ENCODE measurements at regions not wholly inside any gene's neighbourhood (a gene's known extent, or its start where the extent isn't known, plus 50 kb on each side); places are given as distances from the start of the nearest gene placed in this dataset.

DNA sequence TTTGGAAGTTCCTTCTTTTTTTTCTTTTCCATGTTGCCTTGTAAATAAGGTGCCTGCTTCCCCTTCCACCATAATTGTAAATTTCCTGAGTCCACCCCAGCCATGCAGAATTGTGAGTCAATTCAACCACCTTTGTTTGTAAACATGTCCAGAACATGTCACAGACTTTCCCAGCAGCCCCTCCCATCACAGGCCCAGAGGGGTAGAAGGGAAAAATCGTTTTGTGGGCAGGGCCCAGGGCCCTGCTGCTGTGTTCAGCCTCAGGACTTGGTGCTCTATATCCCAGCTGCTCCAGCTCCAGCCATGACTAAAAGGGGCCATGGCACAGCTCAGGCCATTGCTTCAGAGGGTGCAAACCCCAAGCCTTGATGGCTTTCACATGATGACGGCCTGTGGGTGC is 384.6 kb upstream of the NCAM2 start:
- DNase-seq (no peak), ATAC-seq (no peak)
- Mint-ChIP-seq H3K36me3 (ENCODE audit: insufficient read depth) (no peaks in the 10 kb centered on the region), H3K4me1 (ENCODE audit: low read depth) (no peaks in the 10 kb centered on the region), H3K9me3 (peaks cover 16% of the 10 kb centered on the region), H3K27me3 (ENCODE audit: low read depth) (no peaks in the 10 kb centered on the region), H3K4me3 (no peak overlapping the region)

DNA sequence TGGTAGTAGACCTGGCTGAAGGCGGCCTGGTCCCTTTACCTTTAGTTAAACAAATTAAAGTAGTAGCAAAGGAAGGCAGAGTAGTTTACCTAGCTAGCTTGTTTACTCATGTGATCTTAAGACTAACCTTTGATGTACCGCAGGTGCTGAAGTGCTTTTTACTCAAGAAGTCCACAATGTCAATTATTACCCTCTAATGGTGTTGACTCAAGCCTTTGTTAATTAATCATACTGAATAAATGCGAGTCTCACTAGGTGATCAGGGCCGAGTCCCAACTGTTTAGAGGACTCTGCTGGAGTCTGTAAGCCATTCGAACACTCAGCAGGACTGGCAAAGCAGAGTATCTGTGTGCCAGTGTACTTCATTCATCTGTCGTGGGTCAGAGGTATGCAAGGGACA is 381.1 kb upstream of the NCAM2 start:
- ATAC-seq = no peak
- no peak for DNase-seq
- Mint-ChIP-seq H3K27me3 (ENCODE audit: low read depth) (no peaks in the 10 kb centered on the region), H3K4me1 (ENCODE audit: low read depth) (no peaks in the 10 kb centered on the region), H3K36me3 (ENCODE audit: insufficient read depth) (no peaks in the 10 kb centered on the region), H3K4me3 (no peak overlapping the region), H3K9me3 (peaks cover 4% of the 10 kb centered on the region)

DNA sequence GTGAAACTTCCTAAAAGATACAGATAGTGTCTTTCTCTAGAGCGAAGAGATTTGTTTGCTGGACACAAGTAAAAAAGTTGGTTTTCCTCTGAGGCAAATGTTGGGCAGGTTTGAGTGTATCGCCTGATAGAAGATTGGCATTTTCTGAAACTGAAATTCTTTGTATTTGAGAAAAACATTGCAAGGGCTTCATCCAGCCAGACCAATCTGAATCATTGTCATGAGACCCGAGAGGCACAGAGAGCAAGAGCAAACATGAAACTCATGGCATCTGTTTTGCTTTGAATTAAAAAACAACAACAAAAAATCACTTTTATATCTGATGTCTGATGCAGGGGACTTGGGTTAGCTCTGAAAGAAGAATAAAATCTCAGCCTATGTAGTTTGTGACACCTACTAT is 379.3 kb upstream of the NCAM2 start:
- ATAC-seq (no peak), DNase-seq (no peak)
- H3K9me3 Mint-ChIP-seq = peaks cover 7% of the 10 kb centered on the region
- no peak overlapping the region for H3K4me3 Mint-ChIP-seq
- no peaks in the 10 kb centered on the region for H3K4me1 Mint-ChIP-seq (ENCODE audit: low read depth)
- H3K36me3 Mint-ChIP-seq (ENCODE audit: insufficient read depth) = no peaks in the 10 kb centered on the region
- no peaks in the 10 kb centered on the region for H3K27me3 Mint-ChIP-seq (ENCODE audit: low read depth)

DNA sequence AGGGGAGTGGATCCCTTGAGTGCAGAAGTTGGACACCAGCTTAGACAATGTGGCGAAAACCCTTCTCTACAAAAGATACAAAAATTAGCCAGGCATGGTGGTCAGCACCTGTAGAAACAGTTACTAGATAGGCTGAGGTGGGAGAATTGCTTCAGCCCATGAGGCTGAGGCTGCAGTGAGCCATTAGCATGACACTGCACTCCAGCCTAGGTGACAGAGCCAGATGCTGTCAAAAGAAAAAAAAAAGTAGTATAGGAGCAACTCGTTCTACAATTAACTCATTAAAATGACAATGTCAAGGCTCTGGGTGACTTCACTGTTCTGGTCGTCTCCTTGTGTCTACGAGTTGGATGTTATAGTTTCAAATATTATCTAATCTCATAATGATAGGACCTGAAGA is 370.6 kb upstream of the NCAM2 start:
- peaks cover 11% of the 10 kb centered on the region for H3K9me3 Mint-ChIP-seq
- DNase-seq (no peak), ATAC-seq (no peak)
- H3K27me3 Mint-ChIP-seq (ENCODE audit: low read depth) = no peaks in the 10 kb centered on the region
- no peak overlapping the region for H3K4me3 Mint-ChIP-seq
- no peaks in the 10 kb centered on the region for H3K36me3 Mint-ChIP-seq (ENCODE audit: insufficient read depth)
- no peaks in the 10 kb centered on the region for H3K4me1 Mint-ChIP-seq (ENCODE audit: low read depth)

GRCh38 chr21:20631633-20632032 is 366.6 kb upstream of the NCAM2 start:
- Mint-ChIP-seq H3K4me1 (ENCODE audit: low read depth) (no peaks in the 10 kb centered on the region), H3K27me3 (ENCODE audit: low read depth) (no peaks in the 10 kb centered on the region)

DNA sequence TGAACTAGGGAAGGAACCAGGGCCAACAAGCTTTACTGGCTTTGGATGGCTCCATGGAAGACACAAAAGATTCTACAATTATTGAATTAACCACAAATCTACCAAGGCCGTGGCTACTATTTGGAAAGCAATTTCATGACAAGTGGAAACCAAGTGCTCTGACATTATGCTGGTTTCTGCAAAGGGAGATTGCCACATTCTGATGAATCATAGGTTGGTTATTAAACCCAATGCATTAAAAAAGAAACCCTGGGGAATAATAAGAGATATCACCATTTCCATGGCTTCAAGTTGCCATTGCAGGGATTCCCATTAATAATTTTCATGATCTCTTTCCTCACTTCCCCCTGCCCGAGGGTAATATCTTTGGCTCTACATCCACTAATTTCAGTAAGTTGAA is 359.2 kb upstream of the NCAM2 start:
- Mint-ChIP-seq H3K9me3 (peaks cover 11% of the 10 kb centered on the region), H3K36me3 (ENCODE audit: insufficient read depth) (no peaks in the 10 kb centered on the region), H3K27me3 (ENCODE audit: low read depth) (no peaks in the 10 kb centered on the region), H3K4me1 (ENCODE audit: low read depth) (no peaks in the 10 kb centered on the region), H3K4me3 (no peak overlapping the region)
- DNase-seq (no peak), ATAC-seq (no peak)

More at GRCh38 chr21:20631633-20632032, 366.6 kb upstream of the NCAM2 start:
- Mint-ChIP-seq H3K36me3 (ENCODE audit: insufficient read depth) (no peaks in the 10 kb centered on the region), H3K4me3 (no peak overlapping the region), H3K9me3 (no peaks in the 10 kb centered on the region)
- DNase-seq = no peak
- no peak for ATAC-seq

GRCh38 chr21:20641241-20641640 is 357.0 kb upstream of the NCAM2 start:
- no peak for ATAC-seq
- H3K4me1 Mint-ChIP-seq (ENCODE audit: low read depth) = no peaks in the 10 kb centered on the region
- no peak overlapping the region for H3K4me3 Mint-ChIP-seq
- no peak for DNase-seq
- no peaks in the 10 kb centered on the region for H3K36me3 Mint-ChIP-seq (ENCODE audit: insufficient read depth)
- H3K27me3 Mint-ChIP-seq (ENCODE audit: low read depth) = no peaks in the 10 kb centered on the region
- peaks cover 11% of the 10 kb centered on the region for H3K9me3 Mint-ChIP-seq

- DNase-seq (no peak), ATAC-seq (no peak)
- H3K4me3 Mint-ChIP-seq = no peak overlapping the region
- H3K27me3 Mint-ChIP-seq (ENCODE audit: low read depth) = no peaks in the 10 kb centered on the region
- no peaks in the 10 kb centered on the region for H3K4me1 Mint-ChIP-seq (ENCODE audit: low read depth)
- H3K36me3 Mint-ChIP-seq (ENCODE audit: insufficient read depth) = no peaks in the 10 kb centered on the region
- peaks cover 16% of the 10 kb centered on the region for H3K9me3 Mint-ChIP-seq
Measured at GRCh38 chr21:20642681-20643080, 355.5 kb upstream of the NCAM2 start.

- H3K4me1 Mint-ChIP-seq (ENCODE audit: low read depth) = no peaks in the 10 kb centered on the region
- DNase-seq = no peak
- H3K9me3 Mint-ChIP-seq = peaks cover 17% of the 10 kb centered on the region
- ATAC-seq = no peak
- no peaks in the 10 kb centered on the region for H3K36me3 Mint-ChIP-seq (ENCODE audit: insufficient read depth)
- H3K4me3 Mint-ChIP-seq = no peak overlapping the region
- H3K27me3 Mint-ChIP-seq (ENCODE audit: low read depth) = no peaks in the 10 kb centered on the region
Measured at GRCh38 chr21:20644552-20644951, 353.7 kb upstream of the NCAM2 start.

- Mint-ChIP-seq H3K4me3 (no peak overlapping the region), H3K9me3 (peaks cover 22% of the 10 kb centered on the region), H3K4me1 (ENCODE audit: low read depth) (no peaks in the 10 kb centered on the region), H3K36me3 (ENCODE audit: insufficient read depth) (no peaks in the 10 kb centered on the region), H3K27me3 (ENCODE audit: low read depth) (no peaks in the 10 kb centered on the region)
- DNase-seq = no peak
- no peak for ATAC-seq
Measured at GRCh38 chr21:20645344-20645743, 352.9 kb upstream of the NCAM2 start.

DNA sequence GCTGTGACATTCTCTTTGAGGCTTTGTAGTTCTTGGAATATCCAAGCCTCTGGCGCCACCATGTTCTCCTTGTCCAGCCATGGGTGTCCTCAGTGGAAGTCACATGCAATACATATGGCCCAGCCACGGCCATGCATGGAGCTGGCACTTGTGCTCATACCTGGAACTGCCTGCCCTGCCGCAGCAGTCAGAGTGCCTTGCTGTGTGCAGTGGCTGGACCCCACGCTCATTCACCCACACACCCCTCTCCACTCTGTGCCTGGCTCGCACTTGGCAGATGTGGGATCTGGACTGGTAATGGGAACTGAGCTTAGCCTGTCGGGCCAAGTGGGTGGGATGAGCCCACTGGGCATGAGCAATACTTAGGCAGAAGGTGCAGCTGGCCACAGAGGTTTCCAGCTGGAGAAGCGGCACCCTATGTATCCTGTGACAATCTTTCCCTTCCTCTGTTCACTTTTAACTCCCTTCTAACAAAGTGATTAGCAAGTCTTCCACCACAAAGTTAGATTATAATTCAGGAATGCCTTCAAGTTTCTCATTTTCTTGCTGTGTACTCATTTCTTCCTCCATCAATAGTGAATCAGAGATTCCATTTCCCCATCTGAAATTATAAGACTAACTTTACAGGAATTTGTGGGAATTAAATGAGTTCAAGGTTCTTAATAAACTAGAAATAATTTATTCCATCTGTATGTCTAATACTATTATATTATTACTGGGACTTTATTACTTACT is 351.6 kb upstream of the NCAM2 start:
- Mint-ChIP-seq H3K27me3 (ENCODE audit: low read depth) (no peaks in the 10 kb centered on the region), H3K4me3 (no peak overlapping the region), H3K9me3 (peaks cover 22% of the 10 kb centered on the region), H3K4me1 (ENCODE audit: low read depth) (no peaks in the 10 kb centered on the region), H3K36me3 (ENCODE audit: insufficient read depth) (no peaks in the 10 kb centered on the region)
- DNase-seq (no peak), ATAC-seq (no peak)

- DNase-seq (no peak), ATAC-seq (no peak)
- Mint-ChIP-seq H3K9me3 (peaks cover 21% of the 10 kb centered on the region), H3K36me3 (ENCODE audit: insufficient read depth) (no peaks in the 10 kb centered on the region), H3K4me1 (ENCODE audit: low read depth) (no peaks in the 10 kb centered on the region), H3K27me3 (ENCODE audit: low read depth) (no peaks in the 10 kb centered on the region), H3K4me3 (no peak overlapping the region)
Measured at GRCh38 chr21:20647607-20648006, 350.6 kb upstream of the NCAM2 start.

DNA sequence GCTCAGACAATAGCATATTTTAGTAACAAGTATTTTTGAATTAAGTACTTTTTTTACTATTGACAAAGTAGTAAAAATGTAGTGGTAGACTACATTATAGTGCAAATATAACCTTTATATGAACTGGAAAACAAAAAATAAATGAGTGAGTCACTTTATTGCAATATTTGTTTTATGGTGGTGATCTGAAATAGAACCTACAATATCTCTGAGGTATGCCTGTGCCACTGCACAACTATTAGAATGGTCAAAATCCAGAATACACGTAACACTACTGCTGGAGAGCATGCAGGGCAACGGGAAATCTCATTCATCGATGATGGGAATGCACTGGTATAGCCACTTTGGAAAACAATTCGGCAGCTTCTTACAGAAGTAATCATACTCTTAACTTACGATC is 349.0 kb upstream of the NCAM2 start:
- H3K36me3 Mint-ChIP-seq (ENCODE audit: insufficient read depth) = no peaks in the 10 kb centered on the region
- ATAC-seq (no peak), DNase-seq (no peak)
- H3K9me3 Mint-ChIP-seq = peaks cover 15% of the 10 kb centered on the region
- H3K4me3 Mint-ChIP-seq = no peak overlapping the region
- no peaks in the 10 kb centered on the region for H3K4me1 Mint-ChIP-seq (ENCODE audit: low read depth)
- H3K27me3 Mint-ChIP-seq (ENCODE audit: low read depth) = no peaks in the 10 kb centered on the region

DNA sequence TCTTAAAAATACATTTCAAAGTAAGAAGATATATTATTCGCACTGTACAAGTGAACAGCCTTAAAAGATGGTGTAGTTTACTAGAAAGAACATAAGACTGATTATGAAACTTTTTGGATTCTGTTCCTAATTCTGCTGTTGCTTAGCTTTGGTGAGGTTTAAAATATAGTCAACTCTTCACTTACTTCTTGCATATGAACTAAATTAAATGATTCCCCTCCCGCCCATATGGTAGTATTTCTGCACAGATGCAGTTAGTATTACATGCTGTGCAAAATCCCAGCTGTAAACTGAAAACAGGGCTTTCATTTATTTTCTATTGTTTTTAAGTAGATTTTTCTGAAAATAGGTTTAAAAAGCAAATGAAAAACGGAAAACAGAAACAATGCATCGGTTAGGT is 345.4 kb upstream of the NCAM2 start:
- Mint-ChIP-seq H3K36me3 (ENCODE audit: insufficient read depth) (no peaks in the 10 kb centered on the region), H3K9me3 (peaks cover 10% of the 10 kb centered on the region), H3K4me3 (no peak overlapping the region), H3K27me3 (ENCODE audit: low read depth) (no peaks in the 10 kb centered on the region), H3K4me1 (ENCODE audit: low read depth) (no peaks in the 10 kb centered on the region)
- DNase-seq (no peak), ATAC-seq (no peak)

GRCh38 chr21:20661246-20661645 is 337.0 kb upstream of the NCAM2 start:
- H3K4me3 Mint-ChIP-seq = no peak overlapping the region
- no peak for ATAC-seq
- no peaks in the 10 kb centered on the region for H3K36me3 Mint-ChIP-seq (ENCODE audit: insufficient read depth)
- no peaks in the 10 kb centered on the region for H3K27me3 Mint-ChIP-seq (ENCODE audit: low read depth)
- peaks cover 17% of the 10 kb centered on the region for H3K9me3 Mint-ChIP-seq
- H3K4me1 Mint-ChIP-seq (ENCODE audit: low read depth) = no peaks in the 10 kb centered on the region
- DNase-seq = no peak

Data from activated T-cell treated with anti-CD3 and anti-CD28 coated beads, Interleukin-2, amount 50 U/mL, for 4 hours (primary cell).